ENCODE measurements at regions not wholly inside any gene's neighbourhood (a gene's known extent, or its start where the extent isn't known, plus 50 kb on each side); places are given as distances from the start of the nearest gene placed in this dataset.
"Not testable (repeated sequence)": the region's sequence is repeated elsewhere in the genome, so short reads cannot be mapped to it uniquely, and the experiment has no call there.

DNA sequence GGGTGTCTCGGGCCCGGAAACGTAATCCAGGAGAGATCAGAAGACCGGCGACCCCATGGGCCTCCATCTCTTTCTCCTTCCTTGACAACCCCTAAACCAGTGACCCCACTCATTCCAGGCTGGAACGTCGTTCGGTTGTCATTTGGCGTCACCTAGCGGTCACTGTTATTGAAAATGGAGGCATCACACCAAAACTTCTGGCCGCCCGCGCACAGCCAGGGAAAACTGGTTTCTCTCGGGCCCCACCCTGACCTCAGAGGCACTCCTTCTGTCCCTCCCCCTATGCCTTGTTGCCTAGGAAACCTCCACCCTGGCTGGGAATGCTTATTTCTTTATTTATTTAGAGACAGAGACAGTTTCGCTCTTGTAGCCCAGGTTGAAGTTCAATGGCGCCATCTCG is 2327.3 kb upstream of the TPTE start:
- not testable (repeated sequence) for DNase-seq (ENCODE audit: low read depth)

DNA sequence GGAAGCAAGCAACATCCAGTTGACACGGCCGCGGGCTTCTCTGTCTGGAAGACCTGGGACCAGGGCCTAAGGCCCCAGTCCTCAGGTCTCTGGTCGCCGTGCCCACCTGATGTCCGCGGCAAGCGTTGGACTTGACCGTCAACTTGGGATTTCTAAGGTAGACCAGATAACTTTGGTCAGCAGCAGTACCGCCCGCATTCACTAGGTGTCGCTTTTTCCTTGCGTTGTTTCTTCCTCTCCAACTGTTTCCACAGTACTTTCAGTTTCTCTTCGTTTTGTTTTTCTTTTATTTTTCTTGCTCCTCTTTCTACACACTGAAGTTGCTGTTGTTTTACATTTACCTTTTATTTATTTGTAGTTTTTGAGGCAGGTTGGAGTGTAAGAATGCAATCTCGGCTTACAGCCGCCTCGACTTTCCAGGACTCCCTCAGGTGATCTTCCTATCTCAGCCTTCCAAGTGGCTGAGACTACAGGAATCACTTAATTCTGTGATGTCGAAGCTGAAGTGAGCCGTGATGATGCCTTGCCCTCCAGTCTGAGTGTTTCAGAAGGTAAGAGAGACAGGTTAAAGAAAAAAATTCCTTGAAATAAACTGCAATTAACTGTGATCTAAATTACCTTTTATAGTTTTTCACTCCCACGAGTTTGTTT is 2323.9 kb upstream of the TPTE start:
- DNase-seq (ENCODE audit: low read depth), result not testable (repeated sequence)

DNA sequence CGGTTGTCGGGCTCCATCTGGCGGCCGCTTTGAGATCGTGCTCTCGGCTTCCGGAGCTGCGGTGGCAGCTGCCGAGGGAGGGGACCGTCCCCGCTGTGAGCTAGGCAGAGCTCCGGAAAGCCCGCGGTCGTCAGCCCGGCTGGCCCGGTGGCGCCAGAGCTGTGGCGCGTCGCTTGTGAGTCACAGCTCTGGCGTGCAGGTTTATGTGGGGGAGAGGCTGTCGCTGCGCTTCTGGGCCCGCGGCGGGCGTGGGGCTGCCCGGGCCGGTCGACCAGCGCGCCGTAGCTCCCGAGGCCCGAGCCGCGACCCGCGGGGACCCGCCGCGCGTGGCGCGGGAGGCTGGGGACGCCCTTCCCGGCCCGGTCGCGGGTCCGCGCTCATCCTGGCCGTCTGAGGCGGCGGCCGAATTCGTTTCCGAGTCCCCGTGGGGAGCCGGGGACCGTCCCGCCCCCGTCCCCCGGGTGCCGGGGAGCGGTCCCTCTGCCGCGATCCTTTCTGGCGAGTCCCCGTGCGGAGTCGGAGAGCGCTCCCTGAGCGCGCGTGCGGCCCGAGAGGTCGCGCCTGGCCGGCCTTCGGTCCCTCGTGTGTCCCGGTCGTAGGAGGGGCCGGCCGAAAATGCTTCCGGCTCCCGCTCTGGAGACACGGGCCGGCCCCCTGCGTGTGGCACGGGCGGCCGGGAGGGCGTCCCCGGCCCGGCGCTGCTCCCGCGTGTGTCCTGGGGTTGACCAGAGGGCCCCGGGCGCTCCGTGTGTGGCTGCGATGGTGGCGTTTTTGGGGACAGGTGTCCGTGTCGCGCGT is 2316.1 kb upstream of the TPTE start:
- DNase-seq (ENCODE audit: low read depth), result not testable (repeated sequence)

DNA sequence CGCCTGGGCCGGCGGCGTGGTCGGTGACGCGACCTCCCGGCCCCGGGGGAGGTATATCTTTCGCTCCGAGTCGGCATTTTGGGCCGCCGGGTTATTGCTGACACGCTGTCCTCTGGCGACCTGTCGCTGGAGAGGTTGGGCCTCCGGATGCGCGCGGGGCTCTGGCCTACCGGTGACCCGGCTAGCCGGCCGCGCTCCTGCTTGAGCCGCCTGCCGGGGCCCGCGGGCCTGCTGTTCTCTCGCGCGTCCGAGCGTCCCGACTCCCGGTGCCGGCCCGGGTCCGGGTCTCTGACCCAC is 2315.5 kb upstream of the TPTE start:
- DNase-seq (ENCODE audit: low read depth), result not testable (repeated sequence)

GRCh38 chr21:8212986-8213550 is 2308.3 kb upstream of the TPTE start:
- peak; percentile 90 for DNase-seq (ENCODE audit: low read depth)

- DNase-seq (ENCODE audit: low read depth), result not testable (repeated sequence)
Measured at GRCh38 chr21:8214539-8214938, 2306.8 kb upstream of the TPTE start.

- not testable (repeated sequence) for DNase-seq (ENCODE audit: low read depth)
Measured at GRCh38 chr21:8229366-8230150, 2291.8 kb upstream of the TPTE start.

DNA sequence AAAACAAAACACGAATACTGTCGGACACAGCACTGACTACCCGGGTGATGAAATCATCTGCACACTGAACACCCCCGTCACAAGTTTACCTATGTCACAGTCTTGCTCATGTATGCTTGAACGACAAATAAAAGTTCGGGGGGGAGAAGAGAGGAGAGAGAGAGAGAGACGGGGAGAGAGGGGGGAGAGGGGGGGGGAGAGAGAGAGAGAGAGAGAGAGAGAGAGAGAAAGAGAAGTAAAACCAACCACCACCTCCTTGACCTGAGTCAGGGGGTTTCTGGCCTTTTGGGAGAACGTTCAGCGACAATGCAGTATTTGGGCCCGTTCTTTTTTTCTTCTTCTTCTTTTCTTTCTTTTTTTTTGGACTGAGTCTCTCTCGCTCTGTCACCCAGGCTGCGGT is 2290.1 kb upstream of the TPTE start:
- DNase-seq (ENCODE audit: low read depth), result not testable (repeated sequence)

- not testable (repeated sequence) for DNase-seq (ENCODE audit: low read depth)
Measured at GRCh38 chr21:8233000-8233399, 2288.4 kb upstream of the TPTE start.

- not testable (repeated sequence) for DNase-seq (ENCODE audit: low read depth)
Measured at GRCh38 chr21:8234059-8234458, 2287.3 kb upstream of the TPTE start.

- not testable (repeated sequence) for DNase-seq (ENCODE audit: low read depth)
Measured at GRCh38 chr21:8244723-8245641, 2276.4 kb upstream of the TPTE start.

- DNase-seq (ENCODE audit: low read depth), result not testable (repeated sequence)
Measured at GRCh38 chr21:8245642-8246402, 2275.6 kb upstream of the TPTE start.

DNA sequence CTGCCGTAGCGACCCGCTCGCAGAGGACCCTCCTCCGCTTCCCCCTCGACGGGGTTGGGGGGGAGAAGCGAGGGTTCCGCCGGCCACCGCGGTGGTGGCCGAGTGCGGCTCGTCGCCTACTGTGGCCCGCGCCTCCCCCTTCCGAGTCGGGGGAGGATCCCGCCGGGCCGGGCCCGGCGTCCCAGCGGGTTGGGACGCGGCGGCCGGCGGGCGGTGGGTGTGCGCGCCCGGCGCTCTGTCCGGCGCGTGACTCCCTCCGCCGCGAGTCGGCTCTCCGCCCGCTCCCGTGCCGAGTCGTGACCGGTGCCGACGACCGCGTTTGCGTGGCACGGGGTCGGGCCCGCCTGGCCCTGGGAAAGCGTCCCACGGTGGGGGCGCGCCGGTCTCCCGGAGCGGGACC is 2269.7 kb upstream of the TPTE start:
- DNase-seq (ENCODE audit: low read depth), result not testable (repeated sequence)

- not testable (repeated sequence) for DNase-seq (ENCODE audit: low read depth)
Measured at GRCh38 chr21:8255094-8255493, 2266.3 kb upstream of the TPTE start.

- DNase-seq (ENCODE audit: low read depth), result not testable (repeated sequence)
Measured at GRCh38 chr21:8257083-8257799, 2264.1 kb upstream of the TPTE start.

GRCh38 chr21:8260065-8260627 is 2261.2 kb upstream of the TPTE start:
- not testable (repeated sequence) for DNase-seq (ENCODE audit: low read depth)

Data from stimulated activated CD8-positive, alpha-beta memory T cell treated with anti-CD3 and anti-CD28 coated beads, Interleukin-7, amount 100 ng/mL, for 24 hours (primary cell).